PC-3 (cell line): ENCODE measurements at regions not wholly inside any gene's neighbourhood (a gene's known extent, or its start where the extent isn't known, plus 50 kb on each side); places are given as distances from the start of the nearest gene placed in this dataset.

Experiments
- ATAC-seq: fragments of 200-7000 bp; cut with Tn5 transposase; 2 replicates; pipeline ENCODE4 v1.9.1; 2020; ENCODE audit warnings: mild to moderate bottlenecking, moderate library complexity
- BruUV-seq: library from RNA; stranded (reverse); fragments of 400-500 nt; replicated peaks from 2 replicates; lab custom pipeline; 2021; lab: Mats Ljungman, UMichigan
- CTCF ChIA-PET: fragments of 300-600 bp; sonication (Branson Sonifier 250); formaldehyde crosslinking; loops from one replicate; lab custom pipeline; 2022; ENCODE audit warnings: antibody characterized with exemption; lab: Charles Lee
- POLR2A ChIA-PET: fragments of 300-600 bp; sonication (Branson Sonifier 250); formaldehyde crosslinking; loops from one replicate; lab custom pipeline; 2022; ENCODE audit warnings: antibody characterized with exemption; ENCODE audit not compliant: unreplicated experiment; lab: Charles Lee
- DNase-seq: peaks from one replicate; pipeline ENCODE4 v3.0.0-alpha.2; 2015
- H2AFZ ChIP-seq: fragments of 300-600 bp; sonication (generic); 2 replicates; pipeline ENCODE4 v1.6.0; 2016; ENCODE audit warnings: antibody characterized with exemption, low read length
- H3F3A ChIP-seq: fragments of 300-600 bp; sonication (generic); one replicate; pipeline ENCODE4 v1.6.0; 2017; ENCODE audit warnings: antibody characterized with exemption, low read length, control low read depth, mild to moderate bottlenecking; ENCODE audit not compliant: unreplicated experiment
- H3K27ac ChIP-seq: fragments of 300-600 bp; sonication (generic); 2 replicates; pipeline ENCODE4 v1.5.1; 2016; ENCODE audit warnings: mild to moderate bottlenecking, low read length
- H3K27me3 ChIP-seq: fragments of 300-600 bp; sonication (generic); 2 replicates; pipeline ENCODE4 v1.6.1; 2016; ENCODE audit warnings: low read length, mixed read lengths
- H3K36me3 ChIP-seq: fragments of 300-600 bp; sonication (generic); 2 replicates; pipeline ENCODE4 v1.6.1; 2016; ENCODE audit warnings: low read depth, mixed run types, low read length, mixed read lengths
- H3K4me1 ChIP-seq: fragments of 300-600 bp; sonication (generic); 2 replicates; pipeline ENCODE4 v1.5.1; 2016; ENCODE audit warnings: low read length; ENCODE audit not compliant: insufficient read depth
- H3K4me2 ChIP-seq: fragments of 300-600 bp; sonication (generic); 2 replicates; pipeline ENCODE4 v1.6.0; 2016; ENCODE audit warnings: low read length
- H3K4me3 ChIP-seq: fragments of 300-600 bp; sonication (generic); 2 replicates; pipeline ENCODE4 v1.5.1; 2016; ENCODE audit warnings: mild to moderate bottlenecking, low read length, mixed read lengths
- H3K79me2 ChIP-seq: fragments of 300-600 bp; sonication (generic); 2 replicates; pipeline ENCODE4 v1.6.1; 2017; ENCODE audit warnings: low read length, mixed read lengths
- H3K9ac ChIP-seq: fragments of 300-600 bp; sonication (generic); 2 replicates; pipeline ENCODE4 v1.6.0; 2016; ENCODE audit warnings: mild to moderate bottlenecking, low read length
- H3K9me2 ChIP-seq: fragments of 300-600 bp; sonication (generic); replicated peaks from 2 replicates; pipeline ENCODE4 v1.6.1; 2016; ENCODE audit warnings: mixed run types, low read length, mixed read lengths
- H3K9me3 ChIP-seq: fragments of 300-600 bp; sonication (generic); 2 replicates; pipeline ENCODE4 v1.6.1; 2016; ENCODE audit warnings: low read length, mixed read lengths
- H4K20me1 ChIP-seq: fragments of 300-600 bp; sonication (generic); 2 replicates; pipeline ENCODE4 v1.6.1; 2016; ENCODE audit warnings: low read length, mixed read lengths
- EZH2 ChIP-seq: fragments of 300-600 bp; sonication (generic); IDR thresholded peaks from one replicate; pipeline ENCODE4 v1.6.1; 2017; ENCODE audit warnings: antibody characterized with exemption, mild to moderate bottlenecking, low read length; ENCODE audit not compliant: unreplicated experiment
- EZH2phosphoT487 ChIP-seq: fragments of 300-600 bp; sonication (generic); IDR thresholded peaks from 2 replicates; pipeline ENCODE4 v1.6.1; 2018; ENCODE audit warnings: mild to moderate bottlenecking, antibody characterized with exemption, low read length, borderline replicate concordance
- intact Hi-C: fragments of 100-400 bp; cut with micrococcal nuclease; formaldehyde crosslinking; loops from 2 replicates; pipeline ENCODE4 v1.9.0; 2023
- TF ChIP-seq, protein P1 (sequence below): fragments of 300-600 bp; sonication (generic); conservative IDR thresholded peaks from 2 replicates; pipeline ENCODE4 v1.5.1; 2017; ENCODE audit warnings: antibody characterized with exemption, low read depth, mild to moderate bottlenecking, low read length

DNA sequence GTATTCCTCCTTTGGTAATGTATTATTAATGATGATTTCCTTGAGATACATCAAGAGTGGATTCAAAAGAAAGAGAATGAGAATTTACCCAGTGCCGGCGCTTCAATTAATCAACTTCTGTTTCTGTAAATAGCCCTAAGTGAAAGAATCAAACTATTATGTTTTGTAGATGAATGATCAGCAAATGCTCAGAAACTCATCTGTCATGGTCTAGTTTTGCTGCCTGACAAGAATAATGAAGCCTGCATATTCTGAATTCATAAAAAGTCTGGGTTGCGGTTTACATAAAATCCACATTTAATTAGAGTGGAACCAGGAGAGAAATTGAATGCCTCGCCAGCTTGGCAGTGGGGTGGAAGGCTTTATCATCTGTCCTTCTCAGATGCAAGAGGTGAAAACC, 325.3 kb downstream of the GALC start:
- BruUV-seq, result no TSS peak
- intact Hi-C loops, result no loop called here

DNA sequence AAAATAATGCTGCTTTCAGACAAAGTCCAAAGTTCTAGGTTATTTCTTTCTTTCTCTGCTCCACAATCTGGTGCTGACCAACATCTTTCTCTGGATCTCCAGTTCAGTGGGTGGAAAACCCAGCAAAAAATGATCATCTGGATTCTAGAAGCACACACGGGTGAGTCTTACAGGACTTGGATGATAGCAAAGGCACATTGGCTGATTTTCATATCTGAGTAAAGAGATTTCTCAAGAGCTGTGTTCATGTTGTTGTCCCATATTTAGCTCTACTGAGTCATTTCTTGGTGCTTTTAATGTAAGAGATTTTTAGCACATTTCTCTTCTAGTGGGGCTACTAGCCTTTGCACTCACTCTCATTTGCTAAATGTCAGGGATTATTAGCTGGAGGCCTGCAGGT, 336.7 kb downstream of the GALC start:
- no peaks in the 10 kb centered on the region for H3K27me3 ChIP-seq
- no peak for ATAC-seq
- CTCF ChIA-PET, result no interaction called here
- TF ChIP-seq, protein P1, sequence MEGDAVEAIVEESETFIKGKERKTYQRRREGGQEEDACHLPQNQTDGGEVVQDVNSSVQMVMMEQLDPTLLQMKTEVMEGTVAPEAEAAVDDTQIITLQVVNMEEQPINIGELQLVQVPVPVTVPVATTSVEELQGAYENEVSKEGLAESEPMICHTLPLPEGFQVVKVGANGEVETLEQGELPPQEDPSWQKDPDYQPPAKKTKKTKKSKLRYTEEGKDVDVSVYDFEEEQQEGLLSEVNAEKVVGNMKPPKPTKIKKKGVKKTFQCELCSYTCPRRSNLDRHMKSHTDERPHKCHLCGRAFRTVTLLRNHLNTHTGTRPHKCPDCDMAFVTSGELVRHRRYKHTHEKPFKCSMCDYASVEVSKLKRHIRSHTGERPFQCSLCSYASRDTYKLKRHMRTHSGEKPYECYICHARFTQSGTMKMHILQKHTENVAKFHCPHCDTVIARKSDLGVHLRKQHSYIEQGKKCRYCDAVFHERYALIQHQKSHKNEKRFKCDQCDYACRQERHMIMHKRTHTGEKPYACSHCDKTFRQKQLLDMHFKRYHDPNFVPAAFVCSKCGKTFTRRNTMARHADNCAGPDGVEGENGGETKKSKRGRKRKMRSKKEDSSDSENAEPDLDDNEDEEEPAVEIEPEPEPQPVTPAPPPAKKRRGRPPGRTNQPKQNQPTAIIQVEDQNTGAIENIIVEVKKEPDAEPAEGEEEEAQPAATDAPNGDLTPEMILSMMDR, result no peak
- TF ChIP-seq EZH2, result no peak
- no peak for TF ChIP-seq EZH2phosphoT487
- no peak for DNase-seq
- no peaks in the 10 kb centered on the region for H3K79me2 ChIP-seq
- H2AFZ ChIP-seq, result no peak overlapping the region
- no peak overlapping the region for H3K9ac ChIP-seq
- H4K20me1 ChIP-seq, result no peaks in the 10 kb centered on the region
- H3F3A ChIP-seq, result no peaks in the 10 kb centered on the region
- H3K4me3 ChIP-seq, result no peak overlapping the region
- POLR2A ChIA-PET, result no interaction called here
- no peaks in the 10 kb centered on the region for H3K9me2 ChIP-seq
- intact Hi-C loops, result no loop called here
- H3K9me3 ChIP-seq, result 0 out of 2 replicates have a peak, but pooled peaks cover 11% of the 10 kb centered on the region
- no peaks in the 10 kb centered on the region for H3K4me1 ChIP-seq
- no peak overlapping the region for H3K4me2 ChIP-seq
- no peaks in the 10 kb centered on the region for H3K36me3 ChIP-seq
- BruUV-seq, result no TSS peak
- no peak overlapping the region for H3K27ac ChIP-seq

More for the DNA sequence above, 325.3 kb downstream of the GALC start:
- H3K36me3 ChIP-seq, result no peaks in the 10 kb centered on the region
- no peaks in the 10 kb centered on the region for H3K79me2 ChIP-seq
- H3K4me3 ChIP-seq, result no peak overlapping the region
- no peaks in the 10 kb centered on the region for H3K4me1 ChIP-seq
- no peaks in the 10 kb centered on the region for H3F3A ChIP-seq
- ChIA-PET POLR2A (no interaction called here), CTCF (no interaction called here)
- H3K9me3 ChIP-seq, result peaks cover 1% of the 10 kb centered on the region; the same call in 1 of the 2 replicates
- TF ChIP-seq EZH2 (no peak), EZH2phosphoT487 (no peak)
- TF ChIP-seq, protein P1, result no peak
- no peaks in the 10 kb centered on the region for H3K9me2 ChIP-seq
- H4K20me1 ChIP-seq, result no peaks in the 10 kb centered on the region
- H3K9ac ChIP-seq, result no peak overlapping the region
- no peak for ATAC-seq
- H3K4me2 ChIP-seq, result no peak overlapping the region
- no peaks in the 10 kb centered on the region for H3K27me3 ChIP-seq
- no peak for DNase-seq
- no peak overlapping the region for H3K27ac ChIP-seq
- no peak overlapping the region for H2AFZ ChIP-seq

- ATAC-seq (no peak), DNase-seq (no peak)
- no peaks in the 10 kb centered on the region for H3K79me2 ChIP-seq
Observed at GRCh38 chr14:87652278-87652677, 340.7 kb downstream of the GALC start.

More at GRCh38 chr14:87652278-87652677, 340.7 kb downstream of the GALC start:
- Histone ChIP-seq H3K9me2 (no peaks in the 10 kb centered on the region), H3K36me3 (no peaks in the 10 kb centered on the region), H3K9me3 (no peaks in the 10 kb centered on the region), H3K9ac (no peak overlapping the region), H3K4me3 (no peak overlapping the region), H2AFZ (no peak overlapping the region), H3K4me1 (no peaks in the 10 kb centered on the region), H3K27me3 (no peaks in the 10 kb centered on the region), H3F3A (no peaks in the 10 kb centered on the region), H4K20me1 (no peaks in the 10 kb centered on the region), H3K4me2 (no peak overlapping the region), H3K27ac (no peak overlapping the region)
- ChIA-PET CTCF (no interaction called here), POLR2A (no interaction called here)
- TF ChIP-seq EZH2phosphoT487 (no peak), EZH2 (no peak)
- TF ChIP-seq, protein P1, result no peak
- intact Hi-C loops, result no loop called here
- no TSS peak for BruUV-seq
